IMR-90 (cell line): ENCODE measurements at regions not wholly inside any gene's neighbourhood (a gene's known extent, or its start where the extent isn't known, plus 50 kb on each side); places are given as distances from the start of the nearest gene placed in this dataset.

Source experiments
- ATAC-seq: fragments of 200-7000 bp; cut with Tn5 transposase; 2 replicates; pipeline ENCODE4 v1.9.1; 2020; ENCODE audit warnings: low read depth, mild to moderate bottlenecking, moderate library complexity
- BruUV-seq: library from RNA; stranded (reverse); fragments of 400-500 nt; replicated peaks from 2 replicates; lab custom pipeline; 2021; lab: Mats Ljungman, UMichigan
- CTCF ChIA-PET: fragments of 300-600 bp; formaldehyde crosslinking; extraction: SDS; loops from one replicate; lab custom pipeline; 2021; ENCODE audit warnings: antibody characterized with exemption; lab: Yijun Ruan, JAX
- POLR2A ChIA-PET: fragments of 300-600 bp; sonication (Branson Sonifier 250); formaldehyde crosslinking; loops from one replicate; lab custom pipeline; 2022; ENCODE audit warnings: antibody characterized with exemption; ENCODE audit not compliant: unreplicated experiment; lab: Charles Lee
- DNase-seq: peaks from one replicate; pipeline ENCODE4 v3.0.0; 2013
- H2AFZ ChIP-seq: replicated peaks from 2 replicates; pipeline ENCODE3; 2013; ENCODE audit warnings: low read length, mild to moderate bottlenecking; ENCODE audit not compliant: poor library complexity
- H2AK5ac ChIP-seq: 2 replicates; pipeline ENCODE4 v1.6.1; 2013; ENCODE audit warnings: low read depth, low read length, inconsistent platforms
- H2AK9ac ChIP-seq: replicated peaks from 2 replicates; pipeline ENCODE3; 2013; ENCODE audit warnings: mild to moderate bottlenecking, low read depth, low read length, moderate library complexity; ENCODE audit not compliant: poor library complexity
- H2BK120ac ChIP-seq: 2 replicates; pipeline ENCODE4 v1.6.1; 2013; ENCODE audit warnings: low read depth, low read length, inconsistent platforms
- H2BK15ac ChIP-seq: 3 replicates; pipeline ENCODE4 v1.6.1; 2013; ENCODE audit warnings: low read depth, low read length, inconsistent platforms
- H2BK20ac ChIP-seq: 2 replicates; pipeline ENCODE4 v1.6.1; 2013; ENCODE audit warnings: low read depth, mild to moderate bottlenecking, inconsistent platforms, low read length, moderate library complexity
- H2BK5ac ChIP-seq: 2 replicates; pipeline ENCODE4 v1.6.1; 2013; ENCODE audit warnings: mild to moderate bottlenecking, low read depth, low read length, inconsistent platforms; ENCODE audit not compliant: poor library complexity, severe bottlenecking
- H3K14ac ChIP-seq: replicated peaks from 2 replicates; pipeline ENCODE4 v1.6.1; 2013; ENCODE audit warnings: low read depth, low read length, inconsistent platforms
- H3K18ac ChIP-seq: 2 replicates; pipeline ENCODE4 v1.6.1; 2013; ENCODE audit warnings: low read depth, low read length, control low read depth
- H3K23ac ChIP-seq: 2 replicates; pipeline ENCODE4 v1.6.1; 2013; ENCODE audit warnings: low read depth, low read length, inconsistent platforms
- H3K27ac ChIP-seq: 2 replicates; pipeline ENCODE4 v1.5.1; 2013; ENCODE audit warnings: mild to moderate bottlenecking, control low read depth, low read length; ENCODE audit not compliant: insufficient read depth
- H3K27me3 ChIP-seq: 2 replicates; pipeline ENCODE4 v1.6.1; 2013; ENCODE audit warnings: low read length; ENCODE audit not compliant: control insufficient read depth, insufficient read depth
- H3K36me3 ChIP-seq: 2 replicates; pipeline ENCODE4 v1.6.1; 2013; ENCODE audit warnings: low read length, mixed read lengths; ENCODE audit not compliant: control insufficient read depth, insufficient read depth
- H3K4ac ChIP-seq: 2 replicates; pipeline ENCODE4 v1.6.1; 2013; ENCODE audit warnings: low read depth, low read length, inconsistent platforms
- H3K4me1 ChIP-seq: 2 replicates; pipeline ENCODE4 v1.6.1; 2013; ENCODE audit warnings: low read length, mixed read lengths; ENCODE audit not compliant: control insufficient read depth, insufficient read depth
- H3K4me2 ChIP-seq: 2 replicates; pipeline ENCODE4 v1.6.1; 2013; ENCODE audit warnings: low read depth, mild to moderate bottlenecking, control low read depth, low read length, moderate library complexity
- H3K4me3 ChIP-seq: 2 replicates; pipeline ENCODE4 v1.5.1; 2013; ENCODE audit warnings: low read depth, mild to moderate bottlenecking, control low read depth, low read length, moderate library complexity; ENCODE audit not compliant: insufficient read depth
- H3K56ac ChIP-seq: 2 replicates; pipeline ENCODE4 v1.6.1; 2013; ENCODE audit warnings: low read length, inconsistent platforms; ENCODE audit not compliant: insufficient read depth; ENCODE audit errors: extremely low read depth
- H3K79me1 ChIP-seq, 2 experiments: 2 replicates each; pipeline ENCODE4 v1.6.1; 2013; ENCODE audit warnings: low read length in 2 of 2, inconsistent platforms in 1 of 2, low read depth in 1 of 2
- H3K9ac ChIP-seq: 2 replicates; pipeline ENCODE4 v1.6.1; 2013; ENCODE audit warnings: low read depth, low read length, control low read depth
- H3K9me1 ChIP-seq: 2 replicates; pipeline ENCODE4 v1.6.1; 2013; ENCODE audit warnings: low read length, inconsistent platforms; ENCODE audit not compliant: insufficient read depth
- H3K9me3 ChIP-seq: 2 replicates; pipeline ENCODE4 v1.6.1; 2013; ENCODE audit warnings: low read length; ENCODE audit not compliant: control insufficient read depth, insufficient read depth
- H4K20me1 ChIP-seq: 2 replicates; pipeline ENCODE4 v1.6.1; 2013; ENCODE audit warnings: low read length, inconsistent platforms; ENCODE audit not compliant: insufficient read depth
- H4K5ac ChIP-seq: 2 replicates; pipeline ENCODE4 v1.6.1; 2013; ENCODE audit warnings: mild to moderate bottlenecking, low read depth, low read length, control low read depth
- H4K8ac ChIP-seq, 2 experiments: 2 replicates each; pipeline ENCODE4 v1.6.1; 2013; ENCODE audit warnings: low read depth in 2 of 2, low read length in 2 of 2, control low read depth in 1 of 2, inconsistent platforms in 1 of 2
- H4K91ac ChIP-seq: 2 replicates; pipeline ENCODE4 v1.6.1; 2013; ENCODE audit warnings: low read depth, low read length, inconsistent platforms; ENCODE audit not compliant: insufficient read depth
- BHLHE40 ChIP-seq: fragments of 150-350 bp; IDR thresholded peaks from 2 replicates; pipeline ENCODE4 v1.6.1; 2016; ENCODE audit warnings: mild to moderate bottlenecking, low read depth, low read length
- CEBPB ChIP-seq: IDR thresholded peaks from 2 replicates; pipeline ENCODE4 v1.6.1; 2012; ENCODE audit warnings: low read depth, low read length, improper control_type of control experiment
- CHD1 ChIP-seq: IDR thresholded peaks from 2 replicates; pipeline ENCODE4 v1.6.1; 2012; ENCODE audit warnings: low read depth, low read length, improper control_type of control experiment
- CTCF ChIP-seq: conservative IDR thresholded peaks from 2 replicates; pipeline ENCODE4 v1.5.1; 2012; ENCODE audit warnings: mild to moderate bottlenecking, low read depth, low read length, improper control_type of control experiment
- ELK1 ChIP-seq: fragments of 150-350 bp; IDR thresholded peaks from 2 replicates; pipeline ENCODE4 v1.6.1; 2016; ENCODE audit warnings: low read depth, mild to moderate bottlenecking, low read length, moderate library complexity, borderline replicate concordance
- FOS ChIP-seq: fragments of 150-350 bp; IDR thresholded peaks from 2 replicates; pipeline ENCODE4 v1.6.1; 2016; ENCODE audit warnings: low read depth, low read length
- MAFK ChIP-seq: IDR thresholded peaks from 2 replicates; pipeline ENCODE4 v1.6.1; 2012; ENCODE audit warnings: low read depth, low read length, improper control_type of control experiment
- POLR2A ChIP-seq: IDR thresholded peaks from 2 replicates; pipeline ENCODE4 v1.6.1; 2012; ENCODE audit warnings: mild to moderate bottlenecking, low read depth, low read length
- RAD21 ChIP-seq: IDR thresholded peaks from 2 replicates; pipeline ENCODE4 v1.6.1; 2012; ENCODE audit warnings: low read length, improper control_type of control experiment
- RCOR1 ChIP-seq: IDR thresholded peaks from 2 replicates; pipeline ENCODE4 v1.6.1; 2012; ENCODE audit warnings: mild to moderate bottlenecking, low read length, improper control_type of control experiment; ENCODE audit not compliant: insufficient replicate concordance
- RFX5 ChIP-seq: IDR thresholded peaks from 2 replicates; pipeline ENCODE4 v1.8.0; 2012; ENCODE audit warnings: low read depth, mild to moderate bottlenecking, low read length, moderate library complexity
- SMC3 ChIP-seq: fragments of 150-350 bp; IDR thresholded peaks from 2 replicates; pipeline ENCODE4 v1.6.1; 2016; ENCODE audit warnings: low read depth, mild to moderate bottlenecking, antibody characterized with exemption, low read length, moderate library complexity
- WGBS, 2 experiments: methylation state at CpG; one replicate each; pipeline versions ENCODE4 v1.1.5 to v1.1.7; 2013; ENCODE audit warnings: missing lambda C conversion rate in 2 of 2; ENCODE audit not compliant: insufficient read length in 1 of 2; ENCODE audit errors: extremely low coverage in 2 of 2; 5-methylcytosine and 5-hydroxymethylcytosine counted together
- dilution Hi-C: fragments of 300-500 bp; cut with HindIII; formaldehyde crosslinking; loops from one replicate; pipeline ENCODE4 v1.14.3; 2018; ENCODE audit warnings: low sequenced_read_pairs; ENCODE audit not compliant: unreplicated experiment
- in situ Hi-C: fragments of 300-500 bp; cut with MboI; formaldehyde crosslinking; loops from 3 replicates; pipeline ENCODE4 v1.14.3; 2019; ENCODE audit warnings: low sequenced_read_pairs, inconsistent platforms, mixed read lengths
- intact Hi-C: fragments of 100-400 bp; cut with micrococcal nuclease; formaldehyde crosslinking; loops from 2 replicates; pipeline ENCODE4 v1.10.0; 2022
- TF ChIP-seq, protein P1 (sequence below): fragments of 150-350 bp; IDR thresholded peaks from 2 replicates; pipeline ENCODE4 v1.6.1; 2017; ENCODE audit warnings: mild to moderate bottlenecking, antibody characterized with exemption, low read length, low read depth

DNA sequence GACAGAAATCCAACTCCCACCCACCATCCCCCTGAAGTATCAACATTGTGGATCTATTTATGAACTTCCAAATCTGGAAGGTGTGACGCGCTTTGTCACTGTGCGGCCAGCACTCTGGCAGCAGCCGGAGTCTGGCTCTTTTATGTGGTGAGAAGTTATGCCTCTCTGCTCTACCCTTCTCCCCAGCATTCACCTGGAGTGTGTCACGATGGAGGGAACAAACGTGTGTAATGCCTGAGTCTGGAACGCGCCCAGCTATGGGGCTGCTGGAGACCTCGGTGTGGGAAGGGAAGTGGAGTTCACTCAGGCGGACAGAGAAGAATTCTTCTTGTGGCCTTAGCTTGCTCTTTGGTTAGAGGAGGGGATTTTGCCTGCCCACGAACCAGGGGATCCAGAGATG lies 222.1 kb upstream of the RPL34 start:
- no peak overlapping the region for H2AFZ ChIP-seq
- H3K27me3 ChIP-seq, result peaks cover 14% of the 10 kb centered on the region
- no peak overlapping the region for H2BK15ac ChIP-seq
- no peak overlapping the region for H2BK20ac ChIP-seq
- no peaks in the 10 kb centered on the region for H3K36me3 ChIP-seq
- dilution Hi-C loops (no loop called here), in situ Hi-C loops (no loop called here), intact Hi-C loops (no loop called here)
- H3K9ac ChIP-seq, result no peak overlapping the region
- no peaks in the 10 kb centered on the region for H3K79me1 ChIP-seq
- H2AK5ac ChIP-seq, result no peak overlapping the region
- ATAC-seq (no peak), DNase-seq (no peak)
- no peak overlapping the region for H3K14ac ChIP-seq
- H3K4ac ChIP-seq, result no peak overlapping the region
- H3K4me2 ChIP-seq, result no peak overlapping the region
- H2AK9ac ChIP-seq, result no peak overlapping the region
- WGBS, 2 experiments, result 44% methylated on average over 2 of the region's 11 CpGs; no CpG with 5 or more reads in 1 of the 2 experiments
- no peak overlapping the region for H2BK5ac ChIP-seq
- TF ChIP-seq SMC3 (no peak), BHLHE40 (no peak), POLR2A (no peak), RFX5 (no peak), CEBPB (no peak), MAFK (no peak), RAD21 (no peak), CTCF (no peak), FOS (no peak), RCOR1 (no peak), ELK1 (no peak), CHD1 (no peak)
- TF ChIP-seq, protein P1, sequence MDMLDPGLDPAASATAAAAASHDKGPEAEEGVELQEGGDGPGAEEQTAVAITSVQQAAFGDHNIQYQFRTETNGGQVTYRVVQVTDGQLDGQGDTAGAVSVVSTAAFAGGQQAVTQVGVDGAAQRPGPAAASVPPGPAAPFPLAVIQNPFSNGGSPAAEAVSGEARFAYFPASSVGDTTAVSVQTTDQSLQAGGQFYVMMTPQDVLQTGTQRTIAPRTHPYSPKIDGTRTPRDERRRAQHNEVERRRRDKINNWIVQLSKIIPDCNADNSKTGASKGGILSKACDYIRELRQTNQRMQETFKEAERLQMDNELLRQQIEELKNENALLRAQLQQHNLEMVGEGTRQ, result no peak
- BruUV-seq, result no TSS peak
- H3K27ac ChIP-seq, result no peak overlapping the region
- H3K18ac ChIP-seq, result no peak overlapping the region
- no peaks in the 10 kb centered on the region for H3K9me3 ChIP-seq
- no peaks in the 10 kb centered on the region; the same call in 1 of the 2 replicates for H3K9me1 ChIP-seq
- ChIA-PET CTCF (no interaction called here), POLR2A (no interaction called here)
- no peak overlapping the region for H4K5ac ChIP-seq
- H2BK120ac ChIP-seq, result no peak overlapping the region
- no peak overlapping the region for H3K56ac ChIP-seq
- H3K23ac ChIP-seq, result no peak overlapping the region
- H4K20me1 ChIP-seq, result no peaks in the 10 kb centered on the region
- H3K4me1 ChIP-seq, result no peaks in the 10 kb centered on the region
- no peak overlapping the region for H4K91ac ChIP-seq
- no peak overlapping the region for H3K4me3 ChIP-seq
- H4K8ac ChIP-seq, result no peak overlapping the region
